Sigmoid colon (tissue), 6 donors: ENCODE measurements at regions not wholly inside any gene's neighbourhood (a gene's known extent, or its start where the extent isn't known, plus 50 kb on each side); places are given as distances from the start of the nearest gene placed in this dataset.

Experiments
- DNase-seq: peaks from one replicate; pipeline ENCODE4 v3.0.0-alpha.2; 2019
- H3K27ac ChIP-seq, 4 donors: fragments of 200-600 bp; sonication (generic); one replicate each; pipeline ENCODE4 v1.5.1; 2016 to 2019; ENCODE audit warnings: mild to moderate bottlenecking in 1 of 4
- H3K27me3 ChIP-seq, 3 donors: fragments of 200-600 bp; sonication (generic); one replicate each; pipeline ENCODE4 v1.5.1; 2019; ENCODE audit warnings: mild to moderate bottlenecking in 1 of 3
- H3K36me3 ChIP-seq, 4 donors: fragments of 200-600 bp; sonication (generic); one replicate each; pipeline ENCODE4 v1.5.1; 2016 to 2019
- H3K4me1 ChIP-seq, 4 donors: fragments of 200-600 bp; sonication (generic); one replicate each; pipeline ENCODE4 v1.5.1; 2017 to 2019
- H3K4me3 ChIP-seq, 4 donors: fragments of 200-600 bp; sonication (generic); one replicate each; pipeline ENCODE4 v1.5.1; 2017 to 2019; ENCODE audit warnings: mild to moderate bottlenecking in 2 of 4, moderate library complexity in 1 of 4
- H3K9me3 ChIP-seq, 4 donors: fragments of 200-600 bp in 3 of 4; sonication (generic) in 3 of 4; one replicate each; pipeline versions ENCODE4 v1.5.1 to v1.6.1; 2013 to 2019
- EP300 ChIP-seq, 4 donors: sonication (generic); formaldehyde crosslinking; IDR thresholded peaks; one replicate each; pipeline ENCODE4 v1.6.1; 2017; ENCODE audit warnings: antibody characterized with exemption in 4 of 4
- POLR2A ChIP-seq, 2 donors: fragments of 450-650 bp; IDR thresholded peaks; one replicate each; pipeline ENCODE4 v1.6.1; 2016; ENCODE audit warnings: antibody characterized with exemption in 2 of 2, mild to moderate bottlenecking in 2 of 2, moderate library complexity in 2 of 2
- POLR2AphosphoS5 ChIP-seq, 4 donors: sonication (generic); formaldehyde crosslinking; IDR thresholded peaks; one replicate each; pipeline ENCODE4 v1.6.1; 2017; ENCODE audit warnings: antibody characterized with exemption in 4 of 4
- WGBS, 2 donors: extraction: QIAGEN DNeasy Blood & Tissue Kit; methylation state at CpG; one replicate each; pipeline ENCODE4 v1.1.7; 2013; 5-methylcytosine and 5-hydroxymethylcytosine counted together
- intact Hi-C: fragments of 100-400 bp; cut with DNase I; formaldehyde crosslinking; loops from one replicate; pipeline ENCODE4 v1.15.1; 2023
- TF ChIP-seq, protein P1 (sequence below), 4 experiments: fragments of 450-650 bp in 3 of 4; fragments of 200-600 bp in 1 of 4; IDR thresholded peaks; one replicate each; pipeline ENCODE4 v1.5.1; 2016 to 2019; ENCODE audit warnings: antibody characterized with exemption in 4 of 4, mild to moderate bottlenecking in 3 of 4, moderate library complexity in 2 of 4
- donor health status: healthy with polysubstance abuse.
- donor health status: healthy.

DNA sequence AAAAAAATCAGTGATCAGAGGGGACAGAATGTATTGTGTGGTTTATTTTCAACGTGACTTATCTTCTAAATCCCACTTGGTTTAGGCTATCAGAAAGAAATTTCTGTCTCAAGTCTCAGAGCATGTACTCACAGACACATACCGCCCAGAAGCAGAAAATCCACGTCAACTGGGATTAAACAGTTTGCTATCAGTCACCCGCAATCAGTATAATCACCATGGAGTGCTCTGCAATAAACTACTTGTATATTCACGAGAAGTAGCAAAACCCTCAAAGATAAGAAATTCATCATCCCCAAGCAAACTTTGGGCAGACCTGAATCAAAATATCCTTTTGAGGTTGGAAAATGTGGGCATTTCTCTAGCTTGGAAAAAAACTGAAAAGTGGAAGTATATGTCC is 259.1 kb downstream of the FGFR2 start:
- H3K27ac ChIP-seq = no peak overlapping the region
- no peaks in the 10 kb centered on the region for H3K9me3 ChIP-seq
- WGBS, 2 donors = 32 to 69% methylated on average over 5 of the region's 5 CpGs
- H3K4me3 ChIP-seq = no peak overlapping the region
- intact Hi-C loops = no loop called here
- no peak for DNase-seq
- no peaks in the 10 kb centered on the region for H3K4me1 ChIP-seq
- H3K27me3 ChIP-seq = no peaks in the 10 kb centered on the region
- H3K36me3 ChIP-seq = no peaks in the 10 kb centered on the region
- TF ChIP-seq, protein P1, sequence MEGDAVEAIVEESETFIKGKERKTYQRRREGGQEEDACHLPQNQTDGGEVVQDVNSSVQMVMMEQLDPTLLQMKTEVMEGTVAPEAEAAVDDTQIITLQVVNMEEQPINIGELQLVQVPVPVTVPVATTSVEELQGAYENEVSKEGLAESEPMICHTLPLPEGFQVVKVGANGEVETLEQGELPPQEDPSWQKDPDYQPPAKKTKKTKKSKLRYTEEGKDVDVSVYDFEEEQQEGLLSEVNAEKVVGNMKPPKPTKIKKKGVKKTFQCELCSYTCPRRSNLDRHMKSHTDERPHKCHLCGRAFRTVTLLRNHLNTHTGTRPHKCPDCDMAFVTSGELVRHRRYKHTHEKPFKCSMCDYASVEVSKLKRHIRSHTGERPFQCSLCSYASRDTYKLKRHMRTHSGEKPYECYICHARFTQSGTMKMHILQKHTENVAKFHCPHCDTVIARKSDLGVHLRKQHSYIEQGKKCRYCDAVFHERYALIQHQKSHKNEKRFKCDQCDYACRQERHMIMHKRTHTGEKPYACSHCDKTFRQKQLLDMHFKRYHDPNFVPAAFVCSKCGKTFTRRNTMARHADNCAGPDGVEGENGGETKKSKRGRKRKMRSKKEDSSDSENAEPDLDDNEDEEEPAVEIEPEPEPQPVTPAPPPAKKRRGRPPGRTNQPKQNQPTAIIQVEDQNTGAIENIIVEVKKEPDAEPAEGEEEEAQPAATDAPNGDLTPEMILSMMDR (IDR thresholded peaks at IDR 0.05) = no peak
- TF ChIP-seq POLR2AphosphoS5 (IDR thresholded peaks at IDR 0.05) (no peak), EP300 (IDR thresholded peaks at IDR 0.05) (no peak), POLR2A (IDR thresholded peaks at IDR 0.05) (no peak)

DNA sequence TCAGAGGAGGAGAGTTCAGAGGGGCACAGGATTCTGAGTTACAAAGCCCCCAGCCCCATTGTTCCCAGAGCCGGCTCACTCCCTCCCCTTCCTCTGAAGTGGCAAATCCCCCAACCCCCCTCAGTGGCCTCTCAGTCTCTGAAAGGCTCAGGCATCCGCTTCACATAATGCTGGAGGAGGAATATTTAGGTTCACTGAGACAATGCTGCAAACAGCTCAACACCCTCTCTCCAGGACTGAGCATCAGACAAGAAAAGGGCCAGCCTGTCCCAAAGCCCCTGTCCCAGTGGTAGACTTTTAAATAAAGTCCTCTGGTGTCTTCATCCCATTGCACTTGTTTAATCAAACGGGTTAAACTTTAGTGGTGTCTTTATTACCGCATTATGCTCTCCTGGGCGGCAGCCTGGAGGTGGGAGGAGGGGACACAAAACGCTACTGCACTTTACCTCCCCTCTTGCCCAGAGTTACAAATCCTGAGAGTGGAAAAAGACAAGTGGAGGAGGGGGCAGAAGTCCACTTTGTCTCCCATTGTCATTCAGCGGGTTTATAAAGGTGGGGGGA is 257.9 kb downstream of the FGFR2 start:
- DNase-seq = no peak
- WGBS, 2 donors = 41 to 42% methylated on average over 7 of the region's 7 CpGs
- no peaks in the 10 kb centered on the region for H3K36me3 ChIP-seq
- H3K27me3 ChIP-seq = no peaks in the 10 kb centered on the region
- no peaks in the 10 kb centered on the region for H3K9me3 ChIP-seq
- peaks cover 0 to 4% (median 1%) of the 10 kb centered on the region in 4 donors for H3K4me1 ChIP-seq
- TF ChIP-seq POLR2AphosphoS5 (IDR thresholded peaks at IDR 0.05) (no peak), EP300 (IDR thresholded peaks at IDR 0.05) (no peak), POLR2A (IDR thresholded peaks at IDR 0.05) (no peak)
- intact Hi-C loops = no loop called here
- no peak overlapping the region for H3K4me3 ChIP-seq
- no peak overlapping the region for H3K27ac ChIP-seq

DNA sequence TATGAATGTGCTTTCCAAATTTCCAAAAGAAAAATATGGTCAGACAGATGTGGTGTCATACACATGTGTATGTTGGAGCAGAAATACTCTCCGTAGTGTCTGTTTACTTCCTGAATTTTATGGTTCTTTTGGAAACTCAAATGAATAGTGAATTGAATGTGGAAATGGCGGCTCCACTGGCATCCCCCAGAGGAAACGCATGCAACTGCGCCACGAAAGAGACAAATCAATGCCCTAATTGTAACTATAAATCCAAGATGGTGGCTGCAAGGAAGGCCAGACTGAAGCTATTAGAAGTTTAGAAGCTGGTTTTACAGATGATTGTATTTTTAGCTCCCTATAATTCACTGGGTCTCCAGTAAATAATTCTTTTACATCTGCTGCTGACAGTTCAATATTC is 246.7 kb downstream of the FGFR2 start:
- 95% methylated on average over 5 of the region's 5 CpGs for WGBS, 2 donors
- intact Hi-C loops = no loop called here
- TF ChIP-seq, protein P1 (IDR thresholded peaks at IDR 0.05) = no peak
- no peak for TF ChIP-seq EP300 (IDR thresholded peaks at IDR 0.05)
- TF ChIP-seq POLR2AphosphoS5 (IDR thresholded peaks at IDR 0.05) = no peak
- TF ChIP-seq POLR2A (IDR thresholded peaks at IDR 0.05) = no peak

DNA sequence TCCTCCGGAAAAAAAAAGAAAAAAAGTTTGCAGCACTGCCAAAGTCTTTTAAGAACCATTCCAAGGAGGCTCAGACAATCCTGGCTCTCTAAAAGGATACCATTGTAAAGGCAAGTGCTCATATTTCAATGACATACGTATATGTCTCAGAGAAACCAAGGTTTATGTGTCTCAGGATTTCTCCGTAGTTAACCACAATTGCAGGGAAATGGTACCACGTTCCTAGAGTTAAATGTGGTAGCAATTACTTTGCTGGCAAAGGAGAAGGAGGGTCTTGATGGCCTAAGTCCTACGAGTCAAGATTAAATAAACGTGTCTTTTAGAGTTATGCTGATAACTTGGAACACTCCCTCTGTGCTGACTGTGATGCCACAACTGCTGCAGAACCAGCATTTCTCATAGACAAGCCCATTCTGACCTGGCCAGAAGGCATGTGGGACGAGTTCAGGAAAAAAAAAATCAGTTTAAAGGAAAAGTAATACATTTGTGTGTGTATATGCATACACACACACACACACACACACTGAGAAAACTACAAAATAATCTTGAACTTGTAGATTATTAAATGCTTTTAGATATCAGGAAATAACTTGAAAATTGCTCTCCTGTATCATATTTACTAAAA is 245.9 kb downstream of the FGFR2 start:
- no peak for TF ChIP-seq POLR2A (IDR thresholded peaks at IDR 0.05)
- no peak for TF ChIP-seq POLR2AphosphoS5 (IDR thresholded peaks at IDR 0.05)
- no peak for TF ChIP-seq EP300 (IDR thresholded peaks at IDR 0.05)
- TF ChIP-seq, protein P1 (IDR thresholded peaks at IDR 0.05) = no peak
- Histone ChIP-seq H3K36me3 (no peaks in the 10 kb centered on the region), H3K4me1 (peaks cover 0 to 15% (median 8%) of the 10 kb centered on the region in 4 donors), H3K4me3 (no peak overlapping the region), H3K27me3 (no peaks in the 10 kb centered on the region), H3K27ac (peak overlapping the region in 2 of 4 donors; percentile 29 to 59), H3K9me3 (no peaks in the 10 kb centered on the region)
- 72 to 83% methylated on average over 7 of the region's 7 CpGs for WGBS, 2 donors
- no peak for DNase-seq
- intact Hi-C loops = no loop called here

More for the DNA sequence above, 246.7 kb downstream of the FGFR2 start:
- H3K4me1 ChIP-seq = peaks cover 0 to 15% (median 8%) of the 10 kb centered on the region in 4 donors
- peak overlapping the region in 1 of 4 donors; percentile 59 for H3K27ac ChIP-seq
- no peak overlapping the region for H3K4me3 ChIP-seq
- H3K36me3 ChIP-seq = no peaks in the 10 kb centered on the region
- H3K27me3 ChIP-seq = no peaks in the 10 kb centered on the region
- DNase-seq = no peak
- H3K9me3 ChIP-seq = no peaks in the 10 kb centered on the region

DNA sequence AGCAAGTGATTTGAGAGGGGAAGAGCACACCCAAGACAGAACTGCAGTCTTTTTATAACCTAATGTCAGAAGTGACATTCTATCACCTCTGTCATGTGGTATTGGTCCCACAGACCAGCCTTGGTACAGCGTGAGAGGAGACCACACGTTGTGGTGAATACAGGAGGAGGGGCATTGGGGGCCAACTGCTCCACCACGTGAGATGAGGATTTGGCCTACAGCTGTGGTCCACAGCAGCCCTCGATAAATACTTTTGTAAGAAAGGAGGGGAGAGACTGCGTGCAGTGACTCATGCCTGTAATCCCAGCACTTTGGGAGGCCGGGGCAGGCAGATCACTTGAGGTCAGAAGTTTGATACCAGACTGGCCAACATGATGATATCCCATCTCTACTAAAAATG is 243.1 kb downstream of the FGFR2 start:
- Histone ChIP-seq H3K36me3 (no peaks in the 10 kb centered on the region), H3K27me3 (no peaks in the 10 kb centered on the region), H3K4me1 (peaks cover 0 to 15% (median 8%) of the 10 kb centered on the region in 4 donors), H3K4me3 (no peak overlapping the region), H3K9me3 (no peaks in the 10 kb centered on the region), H3K27ac (no peak overlapping the region)
- no peak for DNase-seq
- TF ChIP-seq, protein P1 (IDR thresholded peaks at IDR 0.05) = no peak
- TF ChIP-seq EP300 (IDR thresholded peaks at IDR 0.05) (no peak), POLR2A (IDR thresholded peaks at IDR 0.05) (no peak), POLR2AphosphoS5 (IDR thresholded peaks at IDR 0.05) (no peak)
- 85 to 86% methylated on average over 6 of the region's 6 CpGs for WGBS, 2 donors
- intact Hi-C loops = no loop called here
